GM23338 (cell line): ENCODE measurements at regions not wholly inside any gene's neighbourhood (a gene's known extent, or its start where the extent isn't known, plus 50 kb on each side); places are given as distances from the start of the nearest gene placed in this dataset.

Experiments used
- ATAC-seq: fragments of 200-7000 bp; cut with Tn5 transposase; 3 replicates; pipeline ENCODE4 v1.9.1; 2020
- DNase-seq: peaks from one replicate; pipeline ENCODE4 v3.0.0-alpha.2; 2015; ENCODE audit warnings: low spot score
- H2AFZ ChIP-seq: fragments of 200-600 bp; sonication (generic); 2 replicates; pipeline ENCODE4 v1.8.0; 2016; ENCODE audit warnings: antibody characterized with exemption, mild to moderate bottlenecking, moderate library complexity
- H3F3A ChIP-seq: fragments of 200-600 bp; sonication (generic); replicated peaks from 2 replicates; pipeline ENCODE4 v1.8.0; 2017; ENCODE audit warnings: antibody characterized with exemption, mixed run types, low read depth
- H3K27ac ChIP-seq: fragments of 200-600 bp; sonication (generic); 2 replicates; pipeline ENCODE4 v1.6.1; 2016; ENCODE audit warnings: low read depth
- H3K27me3 ChIP-seq: fragments of 200-600 bp; sonication (generic); 2 replicates; pipeline ENCODE4 v1.8.0; 2016; ENCODE audit warnings: mild to moderate bottlenecking, mixed run types, moderate library complexity; ENCODE audit not compliant: insufficient read depth
- H3K36me3 ChIP-seq: fragments of 200-600 bp; sonication (generic); 2 replicates; pipeline ENCODE4 v1.8.0; 2016; ENCODE audit warnings: mild to moderate bottlenecking; ENCODE audit not compliant: insufficient read depth
- H3K4me1 ChIP-seq: fragments of 200-600 bp; sonication (generic); 2 replicates; pipeline ENCODE4 v1.8.0; 2016; ENCODE audit warnings: mild to moderate bottlenecking, moderate library complexity; ENCODE audit not compliant: insufficient read depth
- H3K4me2 ChIP-seq: fragments of 200-600 bp; sonication (generic); 2 replicates; pipeline ENCODE4 v1.7.1; 2017; ENCODE audit warnings: mixed run types
- H3K4me3 ChIP-seq: fragments of 200-600 bp; sonication (generic); 2 replicates; pipeline ENCODE4 v1.6.1; 2016; ENCODE audit warnings: mixed run types
- H3K79me2 ChIP-seq: fragments of 200-600 bp; sonication (generic); replicated peaks from 2 replicates; pipeline ENCODE4 v1.8.0; 2017; ENCODE audit warnings: mild to moderate bottlenecking; ENCODE audit not compliant: insufficient read depth
- H3K9me2 ChIP-seq: fragments of 200-600 bp; sonication (generic); 2 replicates; pipeline ENCODE4 v1.8.0; 2017; ENCODE audit not compliant: insufficient read depth
- H4K20me1 ChIP-seq: fragments of 200-600 bp; sonication (generic); replicated peaks from 2 replicates; pipeline ENCODE4 v1.8.0; 2017; ENCODE audit warnings: mild to moderate bottlenecking; ENCODE audit not compliant: insufficient read depth
- H3K27ac Mint-ChIP-seq: 2 replicates; pipeline ENCODE4 v1.8.0; 2020; ENCODE audit warnings: inconsistent platforms, mild to moderate bottlenecking, moderate library complexity, mixed read lengths
- H3K27me3 Mint-ChIP-seq: 3 replicates; pipeline ENCODE4 v1.8.0; 2022; ENCODE audit warnings: low read depth, mild to moderate bottlenecking, moderate library complexity, mixed read lengths, inconsistent platforms; ENCODE audit not compliant: insufficient read depth, poor library complexity
- H3K36me3 Mint-ChIP-seq: 3 replicates; pipeline ENCODE4 v1.8.0; 2021; ENCODE audit warnings: low read depth, mild to moderate bottlenecking, inconsistent platforms, moderate library complexity, mixed read lengths
- H3K4me1 Mint-ChIP-seq: 3 replicates; pipeline ENCODE4 v1.8.0; 2020; ENCODE audit warnings: mild to moderate bottlenecking, inconsistent platforms, mixed read lengths
- H3K4me3 Mint-ChIP-seq: 3 replicates; pipeline ENCODE4 v1.8.0; 2021; ENCODE audit warnings: moderate library complexity, mild to moderate bottlenecking, inconsistent platforms, mixed read lengths
- H3K9me3 Mint-ChIP-seq: 3 replicates; pipeline ENCODE4 v1.8.0; 2020; ENCODE audit warnings: moderate library complexity, mild to moderate bottlenecking, inconsistent platforms, mixed read lengths
- CREB1 ChIP-seq: fragments of 250-450 bp; sonication (Bioruptor Pico); IDR thresholded peaks from 2 replicates; pipeline ENCODE4 v1.5.0; 2020; ENCODE audit warnings: low read depth, mild to moderate bottlenecking, moderate library complexity
- EZH2phosphoT487 ChIP-seq: fragments of 200-600 bp; sonication (generic); IDR thresholded peaks from one replicate; pipeline ENCODE4 v1.8.1; 2018; ENCODE audit warnings: antibody characterized with exemption; ENCODE audit not compliant: unreplicated experiment
- JUNB ChIP-seq: IDR thresholded peaks from one replicate; pipeline ENCODE4 v1.6.1; 2016; ENCODE audit warnings: antibody characterized with exemption; ENCODE audit not compliant: unreplicated experiment
- POLR2AphosphoS5 ChIP-seq: IDR thresholded peaks from 2 replicates; pipeline ENCODE4 v1.6.1; 2016; ENCODE audit warnings: antibody characterized with exemption, low read depth
- REST ChIP-seq: IDR thresholded peaks from one replicate; pipeline ENCODE4 v1.6.1; 2018; ENCODE audit warnings: antibody characterized with exemption; ENCODE audit not compliant: unreplicated experiment
- ZNF331 ChIP-seq: fragments of 250-450 bp; sonication (Bioruptor Pico); IDR thresholded peaks from 2 replicates; pipeline ENCODE4 v1.5.0; 2020; ENCODE audit warnings: low read depth, mild to moderate bottlenecking, moderate library complexity
- ZNF462 ChIP-seq: fragments of 250-450 bp; sonication (Bioruptor Pico); IDR thresholded peaks from 2 replicates; pipeline ENCODE4 v1.5.0; 2020; ENCODE audit warnings: mild to moderate bottlenecking, moderate library complexity
- TF ChIP-seq, protein P1 (sequence below): IDR thresholded peaks from 2 replicates; pipeline ENCODE4 v1.6.1; 2016; ENCODE audit warnings: antibody characterized with exemption

DNA sequence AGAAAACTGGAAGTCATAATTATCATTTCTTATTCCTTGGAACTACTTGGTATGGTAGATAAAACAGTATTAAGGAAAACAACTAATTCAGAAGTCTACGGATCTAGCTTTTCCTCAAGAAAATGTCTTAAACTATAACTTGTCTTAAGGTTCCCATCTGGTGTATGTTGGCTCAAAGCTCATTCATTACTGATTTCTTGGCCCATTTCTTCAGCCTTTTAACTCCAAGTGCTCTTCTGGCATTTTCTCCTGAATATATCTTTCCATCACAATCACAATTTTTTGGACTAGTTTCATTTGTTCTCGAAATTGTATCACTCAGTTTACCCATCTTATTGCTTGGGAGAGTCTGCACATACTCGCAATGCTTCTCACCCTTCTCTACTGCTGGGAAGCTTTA lies 150.1 kb downstream of the C12orf50 start:
- H3K4me2 ChIP-seq = no peak overlapping the region
- TF ChIP-seq JUNB (no peak), POLR2AphosphoS5 (no peak), REST (no peak), CREB1 (CRISPR knock-in tag) (no peak), EZH2phosphoT487 (no peak), ZNF462 (CRISPR knock-in tag) (no peak), ZNF331 (CRISPR knock-in tag) (no peak)
- TF ChIP-seq, protein P1, sequence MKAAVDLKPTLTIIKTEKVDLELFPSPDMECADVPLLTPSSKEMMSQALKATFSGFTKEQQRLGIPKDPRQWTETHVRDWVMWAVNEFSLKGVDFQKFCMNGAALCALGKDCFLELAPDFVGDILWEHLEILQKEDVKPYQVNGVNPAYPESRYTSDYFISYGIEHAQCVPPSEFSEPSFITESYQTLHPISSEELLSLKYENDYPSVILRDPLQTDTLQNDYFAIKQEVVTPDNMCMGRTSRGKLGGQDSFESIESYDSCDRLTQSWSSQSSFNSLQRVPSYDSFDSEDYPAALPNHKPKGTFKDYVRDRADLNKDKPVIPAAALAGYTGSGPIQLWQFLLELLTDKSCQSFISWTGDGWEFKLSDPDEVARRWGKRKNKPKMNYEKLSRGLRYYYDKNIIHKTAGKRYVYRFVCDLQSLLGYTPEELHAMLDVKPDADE = no peak
- Mint-ChIP-seq H3K4me1 (no peaks in the 10 kb centered on the region), H3K9me3 (no peaks in the 10 kb centered on the region), H3K27ac (no peak overlapping the region), H3K36me3 (no peaks in the 10 kb centered on the region), H3K27me3 (peaks cover 2% of the 10 kb centered on the region), H3K4me3 (no peak overlapping the region)
- H3F3A ChIP-seq = no peaks in the 10 kb centered on the region
- no peak overlapping the region for H3K27ac ChIP-seq
- H3K79me2 ChIP-seq = no peaks in the 10 kb centered on the region
- no peak overlapping the region for H3K4me3 ChIP-seq
- H3K27me3 ChIP-seq = no peaks in the 10 kb centered on the region
- no peak for DNase-seq
- H2AFZ ChIP-seq = no peak overlapping the region
- no peaks in the 10 kb centered on the region for H3K36me3 ChIP-seq
- H3K4me1 ChIP-seq = no peaks in the 10 kb centered on the region
- no peaks in the 10 kb centered on the region for H4K20me1 ChIP-seq
- H3K9me2 ChIP-seq = no peaks in the 10 kb centered on the region
- no peak for ATAC-seq
